ENCODE measurements at regions not wholly inside any gene's neighbourhood (a gene's known extent, or its start where the extent isn't known, plus 50 kb on each side); places are given as distances from the start of the nearest gene placed in this dataset.

DNA sequence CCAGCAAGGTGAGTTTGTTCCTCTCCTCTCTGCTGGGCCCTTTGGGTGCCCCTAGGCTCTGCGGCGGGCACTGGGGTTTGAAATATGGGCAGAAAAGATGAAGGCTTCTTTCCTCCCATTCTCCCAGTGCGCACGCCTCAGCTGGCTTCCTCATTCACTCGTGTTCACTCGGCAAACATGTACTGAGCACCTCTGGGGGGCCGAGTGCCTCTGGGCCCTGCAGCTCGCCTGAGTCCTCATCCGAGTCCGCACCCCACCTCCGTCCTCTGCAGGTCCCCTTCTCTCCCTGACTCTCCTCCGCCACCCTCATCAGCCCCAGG lies 98.5 kb upstream of the RUNX3 start:
- TF ChIP-seq TAF1 (IDR thresholded peaks at IDR 0.05; ENCODE audit: borderline replicate concordance, low read depth, low read length) (no peak), POLR2AphosphoS5 (IDR thresholded peaks at IDR 0.05; ENCODE audit: low read depth, low read length) (no peak)

All from GM12892 (cell line).